Spleen (tissue), 7 donors: ENCODE measurements at regions not wholly inside any gene's neighbourhood (a gene's known extent, or its start where the extent isn't known, plus 50 kb on each side); places are given as distances from the start of the nearest gene placed in this dataset.

ENCODE experiments used
- POLR2A ChIP-seq, 3 donors: fragments of 450-650 bp; IDR thresholded peaks; one replicate each; pipeline ENCODE4 v1.5.1; 2017; ENCODE audit warnings: antibody characterized with exemption in 3 of 3, mild to moderate bottlenecking in 1 of 3
- POLR2AphosphoS5 ChIP-seq, 3 donors: sonication (generic); formaldehyde crosslinking; IDR thresholded peaks; one replicate each; pipeline ENCODE4 v1.5.1; 2017; ENCODE audit warnings: antibody characterized with exemption in 3 of 3
- TF ChIP-seq, protein P1 (sequence below), 11 experiments: fragments of 200-600 bp in 7 of 11; fragments of 450-650 bp in 4 of 11; sonication (generic) in 4 of 11; IDR thresholded peaks in 8 of 11; conservative IDR thresholded peaks in 3 of 11; 1 replicate in 7 of 11; 2 replicates in 4 of 11; pipeline versions ENCODE4 v1.4.0 to v1.8.0; 2016 to 2021; ENCODE audit warnings: antibody characterized with exemption in 11 of 11, inconsistent platforms in 4 of 11, mild to moderate bottlenecking in 1 of 11
- donor health status: DM: no; HTN: no; CAD: no; lungs with moderate emphysema.
- donor health status: DM: no; HTN: no; CAD: no.
- donor health status: DM: no; HTN: no; CAD: no.

DNA sequence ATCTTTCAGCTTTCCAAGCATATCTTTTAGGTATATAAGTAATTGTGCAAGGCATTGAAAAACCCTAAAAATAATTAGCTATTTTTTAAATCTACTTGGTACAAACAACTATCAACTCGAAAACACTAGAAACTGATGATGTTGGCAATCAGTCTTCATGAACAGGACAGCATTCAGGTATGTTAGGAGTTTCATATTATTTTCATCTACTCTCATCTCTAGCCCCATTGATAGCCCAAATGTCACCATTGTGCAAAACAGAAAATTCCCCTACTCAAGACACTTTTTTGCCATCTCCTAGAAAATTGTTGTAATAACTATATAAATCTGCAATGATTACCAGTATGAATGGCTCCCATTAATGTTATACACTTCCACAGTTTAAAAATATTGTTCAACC is 144.5 kb upstream of the KRAS start:
- TF ChIP-seq, protein P1, sequence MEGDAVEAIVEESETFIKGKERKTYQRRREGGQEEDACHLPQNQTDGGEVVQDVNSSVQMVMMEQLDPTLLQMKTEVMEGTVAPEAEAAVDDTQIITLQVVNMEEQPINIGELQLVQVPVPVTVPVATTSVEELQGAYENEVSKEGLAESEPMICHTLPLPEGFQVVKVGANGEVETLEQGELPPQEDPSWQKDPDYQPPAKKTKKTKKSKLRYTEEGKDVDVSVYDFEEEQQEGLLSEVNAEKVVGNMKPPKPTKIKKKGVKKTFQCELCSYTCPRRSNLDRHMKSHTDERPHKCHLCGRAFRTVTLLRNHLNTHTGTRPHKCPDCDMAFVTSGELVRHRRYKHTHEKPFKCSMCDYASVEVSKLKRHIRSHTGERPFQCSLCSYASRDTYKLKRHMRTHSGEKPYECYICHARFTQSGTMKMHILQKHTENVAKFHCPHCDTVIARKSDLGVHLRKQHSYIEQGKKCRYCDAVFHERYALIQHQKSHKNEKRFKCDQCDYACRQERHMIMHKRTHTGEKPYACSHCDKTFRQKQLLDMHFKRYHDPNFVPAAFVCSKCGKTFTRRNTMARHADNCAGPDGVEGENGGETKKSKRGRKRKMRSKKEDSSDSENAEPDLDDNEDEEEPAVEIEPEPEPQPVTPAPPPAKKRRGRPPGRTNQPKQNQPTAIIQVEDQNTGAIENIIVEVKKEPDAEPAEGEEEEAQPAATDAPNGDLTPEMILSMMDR (IDR thresholded peaks at IDR 0.05 in 8 of 11, conservative IDR thresholded peaks at IDR 0.05 in 3 of 11): no peak
- TF ChIP-seq POLR2AphosphoS5 (IDR thresholded peaks at IDR 0.05) (no peak), POLR2A (IDR thresholded peaks at IDR 0.05) (no peak)
